GM23248 (cell line): ENCODE measurements at regions not wholly inside any gene's neighbourhood (a gene's known extent, or its start where the extent isn't known, plus 50 kb on each side); places are given as distances from the start of the nearest gene placed in this dataset.

Experiments used
- DNase-seq: peaks from one replicate; pipeline ENCODE4 v3.0.0-alpha.2; 2015
- H2AFZ ChIP-seq: fragments of 200-600 bp; sonication (generic); 2 replicates; pipeline ENCODE4 v1.6.1; 2016; ENCODE audit warnings: antibody characterized with exemption
- H3F3A ChIP-seq: fragments of 200-600 bp; sonication (generic); 2 replicates; pipeline ENCODE4 v1.6.1; 2016; ENCODE audit warnings: mild to moderate bottlenecking, antibody characterized with exemption, mixed run types; ENCODE audit not compliant: insufficient read depth
- H3K27ac ChIP-seq: fragments of 200-600 bp; sonication (generic); 2 replicates; pipeline ENCODE4 v1.5.1; 2016; ENCODE audit warnings: mild to moderate bottlenecking
- H3K27me3 ChIP-seq: fragments of 200-600 bp; sonication (generic); replicated peaks from 2 replicates; pipeline ENCODE4 v1.6.1; 2016; ENCODE audit warnings: mild to moderate bottlenecking; ENCODE audit not compliant: insufficient read depth
- H3K36me3 ChIP-seq: fragments of 200-600 bp; sonication (generic); 2 replicates; pipeline ENCODE4 v1.6.1; 2016; ENCODE audit warnings: low read depth, mild to moderate bottlenecking
- H3K4me1 ChIP-seq: fragments of 200-600 bp; sonication (generic); 2 replicates; pipeline ENCODE4 v1.6.1; 2016; ENCODE audit warnings: mild to moderate bottlenecking; ENCODE audit not compliant: insufficient read depth
- H3K4me2 ChIP-seq: fragments of 200-600 bp; sonication (generic); one replicate; pipeline ENCODE4 v1.6.1; 2016; ENCODE audit warnings: mild to moderate bottlenecking; ENCODE audit not compliant: unreplicated experiment
- H3K4me3 ChIP-seq: fragments of 200-600 bp; sonication (generic); 2 replicates; pipeline ENCODE4 v1.5.1; 2016; ENCODE audit warnings: mild to moderate bottlenecking
- H3K79me2 ChIP-seq: fragments of 200-600 bp; sonication (generic); 2 replicates; pipeline ENCODE4 v1.6.1; 2016; ENCODE audit warnings: mild to moderate bottlenecking; ENCODE audit not compliant: insufficient read depth
- H3K9ac ChIP-seq: fragments of 200-600 bp; sonication (generic); 2 replicates; pipeline ENCODE4 v1.6.1; 2016; ENCODE audit warnings: mild to moderate bottlenecking
- H3K9me2 ChIP-seq: fragments of 200-600 bp; sonication (generic); 2 replicates; pipeline ENCODE4 v1.6.1; 2016; ENCODE audit warnings: mixed run types, mild to moderate bottlenecking, moderate library complexity; ENCODE audit not compliant: insufficient read depth
- H3K9me3 ChIP-seq: fragments of 200-600 bp; sonication (generic); one replicate; pipeline ENCODE4 v1.6.1; 2017; ENCODE audit warnings: low read depth
- H4K20me1 ChIP-seq: fragments of 200-600 bp; sonication (generic); 2 replicates; pipeline ENCODE4 v1.6.0; 2016; ENCODE audit not compliant: insufficient read depth
- EZH2 ChIP-seq: fragments of 200-600 bp; sonication (generic); IDR thresholded peaks from 2 replicates; pipeline ENCODE4 v1.6.1; 2018; ENCODE audit warnings: antibody characterized with exemption, mild to moderate bottlenecking; ENCODE audit not compliant: insufficient read depth, poor library complexity, severe bottlenecking
- EZH2phosphoT487 ChIP-seq: fragments of 200-600 bp; sonication (generic); IDR thresholded peaks from 2 replicates; pipeline ENCODE4 v1.6.1; 2018; ENCODE audit warnings: antibody characterized with exemption, moderate library complexity, mild to moderate bottlenecking, low read depth; ENCODE audit not compliant: insufficient read depth
- WGBS, 2 experiments: methylation state at CpG; one replicate each; pipeline ENCODE4 v1.1.6; 2015 to 2017; ENCODE audit warnings: low lambda C conversion rate in 2 of 2, low coverage in 1 of 2; ENCODE audit errors: missing lambda C conversion rate in 2 of 2; 5-methylcytosine and 5-hydroxymethylcytosine counted together
- in situ Hi-C: fragments of 300-500 bp; cut with MboI; formaldehyde crosslinking; loops from 2 replicates; pipeline ENCODE4 v1.15.0; 2020

DNA sequence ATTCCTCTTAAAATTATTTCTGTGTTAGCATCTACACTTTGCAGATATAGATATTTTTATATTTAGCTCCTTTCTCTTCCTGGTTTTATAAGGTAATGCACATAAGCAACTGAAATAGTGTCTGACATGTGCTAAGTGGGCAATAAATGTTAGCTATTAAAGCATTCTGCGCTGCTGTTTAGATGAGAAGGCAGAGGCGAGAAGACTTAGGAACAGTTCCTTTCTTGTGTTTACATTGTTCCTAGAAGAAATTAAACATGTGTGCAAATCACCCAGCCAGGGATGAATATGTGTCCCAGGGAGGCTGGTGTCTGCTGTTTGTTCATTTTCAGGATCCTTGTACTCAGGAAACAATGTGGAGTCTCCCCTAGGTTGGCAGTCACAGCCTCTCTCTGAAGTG lies 292.3 kb downstream of the PMP22 start:
- no peak for DNase-seq
- H3K36me3 ChIP-seq, result no peaks in the 10 kb centered on the region
- no peak overlapping the region for H2AFZ ChIP-seq
- no peaks in the 10 kb centered on the region for H3F3A ChIP-seq
- H3K27me3 ChIP-seq, result peaks cover 14% of the 10 kb centered on the region; the same call in 1 of the 2 replicates
- no peaks in the 10 kb centered on the region for H3K9me2 ChIP-seq
- in situ Hi-C loops, result no loop called here
- H4K20me1 ChIP-seq, result no peaks in the 10 kb centered on the region
- 77 to 78% methylated on average over 2 of the region's 2 CpGs for WGBS, 2 experiments
- H3K4me1 ChIP-seq, result no peaks in the 10 kb centered on the region
- no peaks in the 10 kb centered on the region for H3K9me3 ChIP-seq
- no peak overlapping the region for H3K4me2 ChIP-seq
- no peak overlapping the region for H3K4me3 ChIP-seq
- no peak overlapping the region for H3K9ac ChIP-seq
- no peaks in the 10 kb centered on the region for H3K79me2 ChIP-seq
- H3K27ac ChIP-seq, result no peak overlapping the region
- TF ChIP-seq EZH2, result no peak
- no peak for TF ChIP-seq EZH2phosphoT487

DNA sequence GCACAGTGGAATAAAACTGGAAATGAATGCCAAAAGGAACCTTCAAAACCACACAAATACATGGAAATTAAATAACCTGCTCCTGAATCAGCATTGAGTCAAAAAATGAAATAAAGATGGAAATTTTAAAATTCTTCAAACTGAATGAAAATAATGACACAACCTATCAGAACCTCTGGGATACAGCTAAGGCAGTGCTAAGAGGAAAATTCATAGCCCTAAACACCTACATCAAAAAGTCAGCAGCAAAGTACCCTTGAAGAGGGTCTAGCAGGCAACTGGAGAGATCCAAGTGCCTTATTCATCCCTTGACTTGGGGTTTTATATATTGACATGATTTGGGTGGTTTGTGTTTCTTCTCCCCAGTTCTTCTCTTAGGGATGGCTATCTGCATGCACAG lies 294.1 kb downstream of the PMP22 start:
- in situ Hi-C loops, result no loop called here
- H3F3A ChIP-seq, result no peaks in the 10 kb centered on the region
- no peaks in the 10 kb centered on the region for H3K4me1 ChIP-seq
- TF ChIP-seq EZH2 (no peak), EZH2phosphoT487 (no peak)
- no peaks in the 10 kb centered on the region for H3K9me3 ChIP-seq
- DNase-seq, result no peak
- no peak overlapping the region for H3K9ac ChIP-seq
- no peaks in the 10 kb centered on the region for H3K9me2 ChIP-seq
- no peak overlapping the region for H2AFZ ChIP-seq
- no peak overlapping the region for H3K4me3 ChIP-seq
- no peak overlapping the region for H3K4me2 ChIP-seq
- H3K79me2 ChIP-seq, result no peaks in the 10 kb centered on the region
- no peak overlapping the region for H3K27ac ChIP-seq
- H3K27me3 ChIP-seq, result peaks cover 5% of the 10 kb centered on the region; the same call in 1 of the 2 replicates
- no peaks in the 10 kb centered on the region for H3K36me3 ChIP-seq
- H4K20me1 ChIP-seq, result no peaks in the 10 kb centered on the region

DNA sequence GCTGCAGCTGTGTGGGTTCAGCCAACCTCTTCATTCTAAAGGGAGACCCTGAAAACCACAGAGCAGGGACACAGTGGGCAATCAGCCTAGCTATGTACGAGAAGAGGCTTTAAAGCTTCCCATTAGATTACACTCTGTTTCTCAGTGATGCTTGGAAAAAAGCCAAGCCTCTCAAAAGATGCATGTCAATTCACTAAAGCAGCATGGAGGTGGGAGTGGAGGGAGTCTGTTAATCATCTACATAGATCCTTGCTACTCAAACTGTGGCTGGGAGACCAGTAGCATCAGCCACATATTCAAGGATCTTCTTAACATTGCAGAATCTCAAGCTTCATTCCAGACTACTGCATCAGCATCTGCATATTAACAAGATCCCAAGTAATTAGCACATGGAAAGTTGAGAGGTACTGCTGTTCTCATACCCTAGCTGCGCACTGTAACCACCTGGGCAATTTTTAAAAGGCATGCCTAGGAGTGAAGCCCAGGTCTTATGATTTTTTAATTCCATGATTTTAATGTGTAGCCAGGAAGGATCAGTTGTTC lies 305.9 kb downstream of the PMP22 start:
- DNase-seq, result no peak
- 29 to 31% methylated on average over 2 of the region's 2 CpGs for WGBS, 2 experiments
- TF ChIP-seq EZH2 (no peak), EZH2phosphoT487 (no peak)
- Histone ChIP-seq H3K4me1 (no peaks in the 10 kb centered on the region), H3K9ac (no peak overlapping the region), H3F3A (no peaks in the 10 kb centered on the region), H3K9me2 (no peaks in the 10 kb centered on the region), H3K4me3 (no peak overlapping the region), H3K79me2 (no peaks in the 10 kb centered on the region), H3K27me3 (peaks cover 5% of the 10 kb centered on the region), H3K9me3 (no peaks in the 10 kb centered on the region), H3K4me2 (no peak overlapping the region), H3K27ac (no peak overlapping the region), H3K36me3 (no peaks in the 10 kb centered on the region), H2AFZ (no peak overlapping the region), H4K20me1 (no peaks in the 10 kb centered on the region)
- in situ Hi-C loops, result no loop called here

- H3K9ac ChIP-seq, result no peak overlapping the region
- H2AFZ ChIP-seq, result no peak overlapping the region
- H3F3A ChIP-seq, result no peaks in the 10 kb centered on the region
- no peak for DNase-seq
- H3K4me2 ChIP-seq, result no peak overlapping the region
- no peaks in the 10 kb centered on the region for H3K4me1 ChIP-seq
- H3K27me3 ChIP-seq, result peaks cover 34% of the 10 kb centered on the region
- no peaks in the 10 kb centered on the region for H3K9me2 ChIP-seq
- H3K9me3 ChIP-seq, result no peaks in the 10 kb centered on the region
- no peak overlapping the region for H3K4me3 ChIP-seq
- no peaks in the 10 kb centered on the region for H3K36me3 ChIP-seq
- H3K79me2 ChIP-seq, result no peaks in the 10 kb centered on the region
- in situ Hi-C loops, result no loop called here
- 39 to 56% methylated on average over 5 of the region's 5 CpGs for WGBS, 2 experiments
- TF ChIP-seq EZH2phosphoT487 (no peak), EZH2 (no peak)
- no peaks in the 10 kb centered on the region for H4K20me1 ChIP-seq
- H3K27ac ChIP-seq, result no peak overlapping the region
These were observed 311.7 kb downstream of the PMP22 start for GRCh38 chr17:14953405-14953804.

DNA sequence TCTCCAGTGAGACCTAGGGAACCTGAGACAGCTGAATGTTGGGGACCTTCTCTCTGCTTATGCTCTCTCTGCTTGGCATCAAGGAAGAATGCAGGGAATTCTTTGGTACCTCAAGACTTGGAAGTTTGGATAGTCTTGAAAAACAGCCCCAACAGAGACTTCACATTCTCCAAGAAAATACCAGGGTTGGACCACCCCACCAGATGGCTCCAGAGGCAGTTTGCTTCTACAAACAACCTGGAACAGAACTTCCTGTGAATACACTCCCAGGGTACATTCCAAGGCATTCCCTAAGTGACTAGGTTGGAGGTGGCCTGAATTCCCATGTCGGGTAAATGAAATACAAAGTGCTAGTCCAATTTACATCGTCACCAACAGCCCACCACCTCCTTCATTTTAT lies 314.4 kb downstream of the PMP22 start:
- Histone ChIP-seq H3K4me2 (no peak overlapping the region), H3K27ac (no peak overlapping the region), H3K9ac (no peak overlapping the region), H3K79me2 (no peaks in the 10 kb centered on the region), H3K36me3 (no peaks in the 10 kb centered on the region), H4K20me1 (no peaks in the 10 kb centered on the region), H3K4me1 (no peaks in the 10 kb centered on the region), H3F3A (no peaks in the 10 kb centered on the region), H3K4me3 (no peak overlapping the region), H3K9me2 (no peaks in the 10 kb centered on the region), H3K9me3 (no peaks in the 10 kb centered on the region), H2AFZ (no peak overlapping the region), H3K27me3 (peaks cover 45% of the 10 kb centered on the region)
- 46 to 68% methylated on average over 2 of the region's 2 CpGs for WGBS, 2 experiments
- TF ChIP-seq EZH2phosphoT487, result no peak
- no peak for TF ChIP-seq EZH2
- in situ Hi-C loops, result no loop called here
- no peak for DNase-seq
